Endothelial cell of umbilical vein (primary cell): ENCODE measurements at regions not wholly inside any gene's neighbourhood (a gene's known extent, or its start where the extent isn't known, plus 50 kb on each side); places are given as distances from the start of the nearest gene placed in this dataset.

Source experiments
- BruUV-seq: library from RNA; stranded (reverse); fragments of 400-500 nt; replicated peaks from 2 replicates; lab custom pipeline; 2021; lab: Mats Ljungman, UMichigan
- CTCF ChIA-PET: fragments of 300-600, 350-600 bp; sonication (Branson Sonifier 250); formaldehyde crosslinking; loops from one replicate; lab custom pipeline; 2021; ENCODE audit warnings: antibody characterized with exemption, inconsistent platforms; lab: Charles Lee
- POLR2A ChIA-PET: fragments of 300-600, 350-600 bp; sonication (Branson Sonifier 250); formaldehyde crosslinking; loops from one replicate; lab custom pipeline; 2021; ENCODE audit warnings: antibody characterized with exemption, inconsistent platforms; lab: Charles Lee
- DNase-seq: peaks from one replicate; pipeline ENCODE4 v3.0.0-alpha.2; 2011; ENCODE audit warnings: low read depth, low spot score
- FAIRE-seq: peaks from 2 replicates; lab custom pipeline; 2011; peaks lifted over from hg19 to GRCh38; lab: Jason Lieb, UNC
- H2AFZ ChIP-seq: 2 replicates; pipeline ENCODE4 v1.6.0; 2012; ENCODE audit warnings: low read depth, low read length, control low read depth, inconsistent platforms
- H3K27ac ChIP-seq: 2 replicates; pipeline ENCODE4 v1.5.1; 2011; ENCODE audit warnings: low read depth, mild to moderate bottlenecking, control low read depth, low read length, moderate library complexity; ENCODE audit not compliant: insufficient read depth
- H3K27me3 ChIP-seq, 2 experiments: 2 replicates each; pipeline versions ENCODE4 v1.6.0 to v1.6.1; 2011; ENCODE audit warnings: low read length in 2 of 2, mixed read lengths in 1 of 2; ENCODE audit not compliant: control insufficient read depth in 2 of 2, insufficient read depth in 2 of 2
- H3K36me3 ChIP-seq, 2 experiments: 2 replicates in 1 of 2; 3 replicates in 1 of 2; pipeline ENCODE4 v1.5.1; 2011; ENCODE audit warnings: low read length in 2 of 2, mild to moderate bottlenecking in 1 of 2, moderate library complexity in 1 of 2; ENCODE audit not compliant: control insufficient read depth in 2 of 2, insufficient read depth in 2 of 2; ENCODE audit errors: extremely low read depth in 1 of 2
- H3K4me1 ChIP-seq: 3 replicates; pipeline ENCODE4 v1.5.1; 2011; ENCODE audit warnings: mild to moderate bottlenecking, low read length; ENCODE audit not compliant: control insufficient read depth, insufficient read depth; ENCODE audit errors: extremely low read depth
- H3K4me2 ChIP-seq: 2 replicates; pipeline ENCODE4 v1.6.1; 2011; ENCODE audit warnings: low read length, control low read depth, mixed read lengths; ENCODE audit not compliant: insufficient read depth
- H3K4me3 ChIP-seq, 3 experiments: fragments of 200-600 bp in 1 of 3; sonication (generic), shearing (Covaris generic) in 1 of 3; replicated peaks in 1 of 3; 2 replicates each; pipeline ENCODE4 v1.5.1; 2011 to 2016; ENCODE audit warnings: control low read depth in 3 of 3, low read length in 3 of 3, mild to moderate bottlenecking in 2 of 3, inconsistent platforms in 1 of 3, low read depth in 1 of 3, moderate library complexity in 1 of 3; ENCODE audit not compliant: insufficient read depth in 1 of 3
- H3K79me2 ChIP-seq: 2 replicates; pipeline ENCODE4 v1.6.0; 2012; ENCODE audit warnings: low read length, inconsistent platforms; ENCODE audit not compliant: control insufficient read depth, insufficient read depth
- H3K9ac ChIP-seq: replicated peaks from 2 replicates; pipeline ENCODE3; 2011; ENCODE audit warnings: low read length, control low read depth; ENCODE audit not compliant: insufficient read depth; ENCODE audit errors: extremely low read depth
- H3K9me1 ChIP-seq: replicated peaks from 3 replicates; pipeline ENCODE4 v1.6.0; 2011; ENCODE audit warnings: mild to moderate bottlenecking, low read length; ENCODE audit not compliant: control insufficient read depth, insufficient read depth; ENCODE audit errors: extremely low read depth
- H3K9me3 ChIP-seq: replicated peaks from 2 replicates; pipeline ENCODE4 v1.5.1; 2012; ENCODE audit warnings: low read length, inconsistent platforms; ENCODE audit not compliant: control insufficient read depth, insufficient read depth
- H4K20me1 ChIP-seq: replicated peaks from 2 replicates; pipeline ENCODE3; 2011; ENCODE audit warnings: mild to moderate bottlenecking, low read length; ENCODE audit not compliant: control insufficient read depth, insufficient read depth; ENCODE audit errors: extremely low read depth
- EZH2 ChIP-seq: IDR thresholded peaks from 2 replicates; pipeline ENCODE4 v1.6.1; 2012; ENCODE audit warnings: borderline replicate concordance, low read depth, mild to moderate bottlenecking, moderate library complexity, low read length, inconsistent platforms; ENCODE audit not compliant: severe bottlenecking
- FOS ChIP-seq: IDR thresholded peaks from 2 replicates; pipeline ENCODE4 v1.6.1; 2011; ENCODE audit warnings: mild to moderate bottlenecking, low read length, moderate library complexity, borderline replicate concordance; ENCODE audit not compliant: insufficient read depth
- GATA2 ChIP-seq: IDR thresholded peaks from 2 replicates; pipeline ENCODE4 v1.7.0; 2011; ENCODE audit warnings: low read depth, mild to moderate bottlenecking, moderate library complexity, mixed read lengths, low read length; ENCODE audit not compliant: insufficient read length, insufficient read depth
- JUN ChIP-seq: IDR thresholded peaks from 2 replicates; pipeline ENCODE4 v1.6.1; 2011; ENCODE audit warnings: borderline replicate concordance, low read depth; ENCODE audit not compliant: insufficient read length, insufficient read depth
- MYC ChIP-seq: IDR thresholded peaks from one replicate; pipeline ENCODE4 v1.6.1; 2011; ENCODE audit warnings: mild to moderate bottlenecking, low read depth, low read length
- POLR2A ChIP-seq: IDR thresholded peaks from 2 replicates; pipeline ENCODE4 v1.6.1; 2012; ENCODE audit warnings: low read depth, mild to moderate bottlenecking, control low read depth, low read length
- POLR2AphosphoS5 ChIP-seq: IDR thresholded peaks from 2 replicates; pipeline ENCODE4 v1.6.1; 2012; ENCODE audit warnings: low read depth, mild to moderate bottlenecking, control low read depth, low read length, moderate library complexity; ENCODE audit not compliant: insufficient read depth
- dilution Hi-C: fragments of 300-500 bp; cut with MboI; formaldehyde crosslinking; loops from one replicate; pipeline ENCODE4 v1.15.0; 2019; ENCODE audit warnings: low sequenced_read_pairs; ENCODE audit not compliant: extremely low pct_ligation_motif_present
- intact Hi-C: fragments of 100-400 bp; cut with micrococcal nuclease; formaldehyde crosslinking; loops from one replicate; pipeline ENCODE4 v1.10.0; 2022
- TF ChIP-seq, protein P1 (sequence below), 2 donors: IDR thresholded peaks; 1 replicate in 1 of 2; 2 replicates in 1 of 2; pipeline ENCODE4 v1.5.1; 2011; ENCODE audit warnings: low read length in 2 of 2, mild to moderate bottlenecking in 2 of 2, moderate library complexity in 2 of 2, control low read depth in 1 of 2, inconsistent platforms in 1 of 2, low read depth in 1 of 2; ENCODE audit not compliant: insufficient read depth in 1 of 2; ENCODE audit errors: extremely low read depth in 1 of 2
- TF ChIP-seq, protein P2 (sequence below): IDR thresholded peaks from 2 replicates; pipeline ENCODE4 v1.6.1; 2011; ENCODE audit not compliant: insufficient read depth, insufficient read length

DNA sequence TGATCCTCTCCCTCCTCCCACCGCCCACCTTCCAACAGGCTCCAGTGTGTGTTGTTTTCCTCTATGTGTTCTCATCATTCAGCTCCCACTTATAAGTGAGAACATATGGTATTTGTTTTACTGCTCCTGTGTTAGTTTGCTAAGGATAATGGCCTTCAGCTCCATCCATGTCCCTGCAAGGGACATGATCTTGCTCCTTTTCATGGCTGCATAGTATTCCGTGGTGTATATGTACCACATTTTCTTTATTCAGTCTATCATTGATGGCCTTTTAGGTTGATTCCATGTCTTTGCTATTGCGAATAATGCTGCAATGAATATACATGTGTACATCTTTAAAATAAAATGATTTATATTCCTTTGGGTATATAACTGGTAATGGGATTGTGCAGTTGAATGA is 80.2 kb upstream of the C5orf63 start:
- H3K9me3 ChIP-seq: no peaks in the 10 kb centered on the region
- DNase-seq (no peak), FAIRE-seq (no peak)
- intact Hi-C loops (no loop called here), dilution Hi-C loops (no loop called here)
- no peaks in the 10 kb centered on the region for H4K20me1 ChIP-seq
- BruUV-seq: no TSS peak
- POLR2A ChIA-PET: no interaction called here
- peaks cover 0 to 2% of the 10 kb centered on the region in 2 experiments for H3K27me3 ChIP-seq
- no peaks in the 10 kb centered on the region for H3K9me1 ChIP-seq
- H3K79me2 ChIP-seq: no peaks in the 10 kb centered on the region
- H3K27ac ChIP-seq: no peak overlapping the region
- CTCF ChIA-PET: interaction anchor here (2.2 kb wide), 1 partner anchor 339 kb away, joined by 7 read pairs; no protein-coding TSS in a partner anchor
- no peak overlapping the region for H3K4me3 ChIP-seq
- H2AFZ ChIP-seq: no peak overlapping the region
- H3K4me2 ChIP-seq: no peak overlapping the region
- TF ChIP-seq, protein P1, sequence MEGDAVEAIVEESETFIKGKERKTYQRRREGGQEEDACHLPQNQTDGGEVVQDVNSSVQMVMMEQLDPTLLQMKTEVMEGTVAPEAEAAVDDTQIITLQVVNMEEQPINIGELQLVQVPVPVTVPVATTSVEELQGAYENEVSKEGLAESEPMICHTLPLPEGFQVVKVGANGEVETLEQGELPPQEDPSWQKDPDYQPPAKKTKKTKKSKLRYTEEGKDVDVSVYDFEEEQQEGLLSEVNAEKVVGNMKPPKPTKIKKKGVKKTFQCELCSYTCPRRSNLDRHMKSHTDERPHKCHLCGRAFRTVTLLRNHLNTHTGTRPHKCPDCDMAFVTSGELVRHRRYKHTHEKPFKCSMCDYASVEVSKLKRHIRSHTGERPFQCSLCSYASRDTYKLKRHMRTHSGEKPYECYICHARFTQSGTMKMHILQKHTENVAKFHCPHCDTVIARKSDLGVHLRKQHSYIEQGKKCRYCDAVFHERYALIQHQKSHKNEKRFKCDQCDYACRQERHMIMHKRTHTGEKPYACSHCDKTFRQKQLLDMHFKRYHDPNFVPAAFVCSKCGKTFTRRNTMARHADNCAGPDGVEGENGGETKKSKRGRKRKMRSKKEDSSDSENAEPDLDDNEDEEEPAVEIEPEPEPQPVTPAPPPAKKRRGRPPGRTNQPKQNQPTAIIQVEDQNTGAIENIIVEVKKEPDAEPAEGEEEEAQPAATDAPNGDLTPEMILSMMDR (IDR thresholded peaks at IDR 0.05; ENCODE audit: extremely low read depth in 1 of 2, insufficient read depth in 1 of 2, low read depth in 1 of 2, low read length in 2 of 2): no peak
- TF ChIP-seq MYC (no peak), GATA2 (no peak), EZH2 (no peak)
- TF ChIP-seq, protein P2, sequence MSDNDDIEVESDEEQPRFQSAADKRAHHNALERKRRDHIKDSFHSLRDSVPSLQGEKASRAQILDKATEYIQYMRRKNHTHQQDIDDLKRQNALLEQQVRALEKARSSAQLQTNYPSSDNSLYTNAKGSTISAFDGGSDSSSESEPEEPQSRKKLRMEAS: no peak
- no peaks in the 10 kb centered on the region for H3K36me3 ChIP-seq
- H3K4me1 ChIP-seq: no peaks in the 10 kb centered on the region
- no peak overlapping the region for H3K9ac ChIP-seq

GRCh38 chr5:127163750-127164149 is 90.4 kb upstream of the C5orf63 start:
- H3K36me3 ChIP-seq: no peaks in the 10 kb centered on the region
- dilution Hi-C loops: no loop called here

More at GRCh38 chr5:127163750-127164149, 90.4 kb upstream of the C5orf63 start:
- Histone ChIP-seq H3K27ac (no peak overlapping the region), H3K79me2 (no peaks in the 10 kb centered on the region), H4K20me1 (no peaks in the 10 kb centered on the region), H3K9me1 (no peaks in the 10 kb centered on the region), H3K9me3 (no peaks in the 10 kb centered on the region), H2AFZ (no peak overlapping the region), H3K27me3 (peaks cover 0 to 2% of the 10 kb centered on the region in 2 experiments), H3K4me3 (no peak overlapping the region), H3K4me1 (no peaks in the 10 kb centered on the region), H3K4me2 (no peak overlapping the region), H3K9ac (no peak overlapping the region)
- intact Hi-C loops: no loop called here
- BruUV-seq: no TSS peak
- TF ChIP-seq GATA2 (no peak), MYC (no peak), FOS (no peak), POLR2AphosphoS5 (no peak), EZH2 (no peak), JUN (no peak), POLR2A (no peak)
- TF ChIP-seq, protein P1 (IDR thresholded peaks at IDR 0.05; ENCODE audit: extremely low read depth in 1 of 2, insufficient read depth in 1 of 2, low read depth in 1 of 2, low read length in 2 of 2): no peak
- TF ChIP-seq, protein P2: no peak
- DNase-seq: no peak
- ChIA-PET POLR2A (no interaction called here), CTCF (no interaction called here)
- no peak for FAIRE-seq
